Neuronal stem cell (in vitro differentiated cells): ENCODE measurements at regions not wholly inside any gene's neighbourhood (a gene's known extent, or its start where the extent isn't known, plus 50 kb on each side); places are given as distances from the start of the nearest gene placed in this dataset.

Source experiments
- DNase-seq: peaks from one replicate; pipeline ENCODE4 v3.0.0-alpha.2; 2013; ENCODE audit warnings: low spot score
- H2AFZ ChIP-seq: one replicate; pipeline ENCODE4 v1.6.1; 2013; ENCODE audit warnings: mild to moderate bottlenecking, low read length, inconsistent platforms
- H2AK5ac ChIP-seq: 2 replicates; pipeline ENCODE4 v1.6.1; 2013; ENCODE audit warnings: low read depth, mild to moderate bottlenecking, inconsistent platforms, low read length, moderate library complexity, mixed read lengths
- H2BK120ac ChIP-seq: 2 replicates; pipeline ENCODE4 v1.6.1; 2013; ENCODE audit warnings: low read depth, mild to moderate bottlenecking, inconsistent platforms, low read length, moderate library complexity, mixed read lengths
- H2BK12ac ChIP-seq: one replicate; pipeline ENCODE4 v1.6.1; 2013; ENCODE audit warnings: low read length, inconsistent platforms
- H2BK15ac ChIP-seq: 2 replicates; pipeline ENCODE4 v1.6.1; 2013; ENCODE audit warnings: mild to moderate bottlenecking, low read length, inconsistent platforms, mixed read lengths
- H2BK5ac ChIP-seq: one replicate; pipeline ENCODE4 v1.6.1; 2013; ENCODE audit warnings: inconsistent platforms, mild to moderate bottlenecking, low read length, moderate library complexity
- H3K14ac ChIP-seq: one replicate; pipeline ENCODE4 v1.6.1; 2013; ENCODE audit warnings: low read length, inconsistent platforms
- H3K18ac ChIP-seq: 2 replicates; pipeline ENCODE4 v1.6.1; 2013; ENCODE audit warnings: low read length, inconsistent platforms
- H3K23ac ChIP-seq: 2 replicates; pipeline ENCODE4 v1.6.1; 2013; ENCODE audit warnings: low read depth, mild to moderate bottlenecking, mixed read lengths, low read length, inconsistent platforms; ENCODE audit not compliant: poor library complexity
- H3K27ac ChIP-seq: replicated peaks from 3 replicates; pipeline ENCODE4 v1.5.1; 2013; ENCODE audit warnings: low read length, inconsistent platforms
- H3K27me3 ChIP-seq, 3 experiments: 2 replicates each; pipeline ENCODE4 v1.6.1; 2013; ENCODE audit warnings: low read length in 3 of 3, mild to moderate bottlenecking in 2 of 3, inconsistent platforms in 1 of 3, low read depth in 1 of 3, mixed read lengths in 1 of 3, moderate library complexity in 1 of 3; ENCODE audit not compliant: control insufficient read depth in 3 of 3, insufficient read depth in 3 of 3
- H3K36me3 ChIP-seq, 2 donors: replicated peaks in 1 of 2; 2 replicates each; pipeline ENCODE4 v1.6.1; 2013; ENCODE audit warnings: low read length in 2 of 2; ENCODE audit not compliant: control insufficient read depth in 2 of 2, insufficient read depth in 2 of 2
- H3K4ac ChIP-seq: 2 replicates; pipeline ENCODE4 v1.6.1; 2013; ENCODE audit warnings: inconsistent platforms, mild to moderate bottlenecking, low read length, moderate library complexity
- H3K4me1 ChIP-seq, 2 donors: 1 replicate in 1 of 2; 2 replicates in 1 of 2; pipeline ENCODE4 v1.6.1; 2013; ENCODE audit warnings: low read length in 2 of 2, low read depth in 1 of 2; ENCODE audit not compliant: control insufficient read depth in 2 of 2, insufficient read depth in 1 of 2
- H3K4me2 ChIP-seq: one replicate; pipeline ENCODE4 v1.6.1; 2013; ENCODE audit warnings: mild to moderate bottlenecking, low read length, inconsistent platforms; ENCODE audit not compliant: insufficient read depth, poor library complexity, severe bottlenecking
- H3K4me3 ChIP-seq, 2 donors: 2 replicates each; pipeline ENCODE4 v1.5.1; 2013; ENCODE audit warnings: low read length in 2 of 2, mild to moderate bottlenecking in 2 of 2, inconsistent platforms in 1 of 2, moderate library complexity in 1 of 2
- H3K79me1 ChIP-seq: one replicate; pipeline ENCODE4 v1.6.1; 2013; ENCODE audit warnings: low read depth, mild to moderate bottlenecking, inconsistent platforms, low read length, moderate library complexity
- H3K9ac ChIP-seq: one replicate; pipeline ENCODE4 v1.6.1; 2013; ENCODE audit warnings: mild to moderate bottlenecking, low read depth, low read length, inconsistent platforms; ENCODE audit not compliant: poor library complexity
- H3K9me3 ChIP-seq, 2 donors: replicated peaks in 1 of 2; 2 replicates each; pipeline versions ENCODE3 to v1.6.1; 2013; ENCODE audit warnings: low read length in 2 of 2, mild to moderate bottlenecking in 2 of 2, inconsistent platforms in 1 of 2, low read depth in 1 of 2, mixed read lengths in 1 of 2, moderate library complexity in 1 of 2; ENCODE audit not compliant: control insufficient read depth in 2 of 2, insufficient read depth in 1 of 2
- H4K8ac ChIP-seq: one replicate; pipeline ENCODE4 v1.6.1; 2013; ENCODE audit warnings: low read depth, mild to moderate bottlenecking, inconsistent platforms, low read length, moderate library complexity
- H4K91ac ChIP-seq: one replicate; pipeline ENCODE4 v1.6.1; 2013; ENCODE audit warnings: low read length, low read depth, mild to moderate bottlenecking, inconsistent platforms; ENCODE audit not compliant: poor library complexity
- WGBS, 2 donors: extraction: QIAGEN DNeasy Blood & Tissue Kit; methylation state at CpG; one replicate each; pipeline ENCODE4 v1.1.7; 2013; ENCODE audit warnings: missing lambda C conversion rate in 2 of 2, mixed read lengths in 1 of 2; ENCODE audit not compliant: insufficient read length in 2 of 2, insufficient replicate concordance in 1 of 2; ENCODE audit errors: extremely low coverage in 2 of 2; 5-methylcytosine and 5-hydroxymethylcytosine counted together

GRCh38 chr9:90999425-91000397, 198.1 kb downstream of the SYK start:
- H3K18ac ChIP-seq = no peak overlapping the region
- H2BK120ac ChIP-seq = no peak overlapping the region
- no peak overlapping the region for H2BK15ac ChIP-seq
- H3K4ac ChIP-seq = no peak overlapping the region
- H2BK5ac ChIP-seq = no peak overlapping the region
- H3K14ac ChIP-seq = no peak overlapping the region
- no peaks in the 10 kb centered on the region for H3K9me3 ChIP-seq
- no peaks in the 10 kb centered on the region for H3K79me1 ChIP-seq
- H2BK12ac ChIP-seq = no peak overlapping the region
- DNase-seq = no peak
- no peak overlapping the region for H2AFZ ChIP-seq
- H2AK5ac ChIP-seq = no peak overlapping the region
- no peak overlapping the region for H3K4me2 ChIP-seq
- H4K91ac ChIP-seq = no peak overlapping the region
- no peaks in the 10 kb centered on the region for H3K36me3 ChIP-seq
- no peak overlapping the region for H3K23ac ChIP-seq
- H3K9ac ChIP-seq = no peak overlapping the region
- no peak overlapping the region for H3K27ac ChIP-seq
- WGBS, 2 donors = no CpG with 5 or more reads among the region's 16 CpGs
- H3K4me3 ChIP-seq = no peak overlapping the region
- H4K8ac ChIP-seq = no peak overlapping the region
- peaks cover 0 to 2% of the 10 kb centered on the region in 2 donors for H3K4me1 ChIP-seq
- no peaks in the 10 kb centered on the region for H3K27me3 ChIP-seq

- Histone ChIP-seq H3K18ac (no peak overlapping the region), H3K27ac (no peak overlapping the region), H2BK5ac (no peak overlapping the region), H3K14ac (no peak overlapping the region), H2BK12ac (no peak overlapping the region), H3K27me3 (no peaks in the 10 kb centered on the region), H3K4me1 (no peaks in the 10 kb centered on the region), H3K4me2 (no peak overlapping the region), H2BK15ac (no peak overlapping the region), H2AFZ (no peak overlapping the region), H3K23ac (no peak overlapping the region), H3K79me1 (no peaks in the 10 kb centered on the region), H3K4ac (no peak overlapping the region), H2AK5ac (no peak overlapping the region), H3K4me3 (no peak overlapping the region), H2BK120ac (no peak overlapping the region), H4K8ac (no peak overlapping the region), H3K36me3 (no peaks in the 10 kb centered on the region), H3K9ac (no peak overlapping the region), H4K91ac (no peak overlapping the region), H3K9me3 (no peaks in the 10 kb centered on the region)
- DNase-seq = no peak
- no CpG with 5 or more reads among the region's 2 CpGs for WGBS, 2 donors
Measured at GRCh38 chr9:91001146-91001611, 199.6 kb downstream of the SYK start.

- Histone ChIP-seq H2AK5ac (no peak overlapping the region), H3K4ac (no peak overlapping the region), H2BK15ac (no peak overlapping the region), H3K4me2 (no peak overlapping the region), H3K36me3 (no peaks in the 10 kb centered on the region), H3K4me3 (no peak overlapping the region), H3K14ac (no peak overlapping the region), H2AFZ (no peak overlapping the region), H4K91ac (no peak overlapping the region), H3K4me1 (no peaks in the 10 kb centered on the region), H3K27ac (no peak overlapping the region), H3K9ac (no peak overlapping the region), H4K8ac (no peak overlapping the region), H3K79me1 (no peaks in the 10 kb centered on the region), H3K27me3 (no peaks in the 10 kb centered on the region), H3K18ac (no peak overlapping the region), H3K23ac (no peak overlapping the region), H2BK120ac (no peak overlapping the region), H2BK5ac (no peak overlapping the region), H2BK12ac (no peak overlapping the region), H3K9me3 (peaks cover 0 to 2% of the 10 kb centered on the region in 2 donors)
- no peak for DNase-seq
- WGBS, 2 donors = no CpG with 5 or more reads among the region's 6 CpGs
Measured at GRCh38 chr9:91004484-91004883, 202.9 kb downstream of the SYK start.

GRCh38 chr9:91004992-91005391, 203.4 kb downstream of the SYK start:
- WGBS, 2 donors = no CpG with 5 or more reads among the region's 4 CpGs
- Histone ChIP-seq H3K36me3 (no peaks in the 10 kb centered on the region), H3K23ac (no peak overlapping the region), H2BK120ac (no peak overlapping the region), H3K27ac (no peak overlapping the region), H3K4me1 (no peaks in the 10 kb centered on the region), H3K4ac (no peak overlapping the region), H4K91ac (no peak overlapping the region), H4K8ac (no peak overlapping the region), H3K14ac (no peak overlapping the region), H3K4me3 (no peak overlapping the region), H3K18ac (no peak overlapping the region), H3K27me3 (no peaks in the 10 kb centered on the region), H2AFZ (no peak overlapping the region), H3K79me1 (no peaks in the 10 kb centered on the region), H3K9ac (no peak overlapping the region), H2BK15ac (no peak overlapping the region), H2BK12ac (no peak overlapping the region), H3K9me3 (peaks cover 0 to 2% of the 10 kb centered on the region in 2 donors), H3K4me2 (no peak overlapping the region), H2BK5ac (no peak overlapping the region), H2AK5ac (no peak overlapping the region)
- DNase-seq = no peak
